HG02610 (cell line): ENCODE measurements at regions not wholly inside any gene's neighbourhood (a gene's known extent, or its start where the extent isn't known, plus 50 kb on each side); places are given as distances from the start of the nearest gene placed in this dataset.

Experiments used
- ATAC-seq: cut with Tn5 transposase; IDR thresholded peaks from one replicate; pipeline ENCODE4 v1.9.1; 2021; ENCODE audit warnings: mild to moderate bottlenecking, moderate library complexity; ENCODE audit not compliant: unreplicated experiment

- ATAC-seq: no peak
Measured at GRCh38 chr4:140316799-140317198, 56.6 kb upstream of the SCOC start.

- ATAC-seq: no peak
Measured at GRCh38 chr4:140315970-140316369, 57.5 kb upstream of the SCOC start.

GRCh38 chr4:140315438-140315837 lies 58.0 kb upstream of the SCOC start:
- ATAC-seq: no peak

DNA sequence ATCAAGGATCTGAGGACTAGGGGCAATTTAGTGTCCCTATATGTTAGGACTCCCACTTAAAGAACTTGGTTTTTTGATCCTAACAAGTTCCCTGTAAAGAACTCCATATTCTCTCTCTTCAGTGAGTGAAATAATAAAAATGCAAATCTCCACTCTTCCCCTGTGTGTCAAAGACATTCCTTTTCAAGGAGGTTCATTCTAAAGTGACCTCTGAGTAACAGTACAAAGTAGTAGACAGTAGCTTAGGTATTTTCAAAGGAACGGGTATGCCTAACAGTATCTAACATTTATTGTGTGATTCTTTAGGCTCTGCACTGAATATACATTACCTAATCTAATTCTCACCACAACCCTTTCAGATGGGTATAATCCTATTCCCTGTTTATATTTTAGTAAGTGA lies 58.4 kb upstream of the SCOC start:
- no peak for ATAC-seq

DNA sequence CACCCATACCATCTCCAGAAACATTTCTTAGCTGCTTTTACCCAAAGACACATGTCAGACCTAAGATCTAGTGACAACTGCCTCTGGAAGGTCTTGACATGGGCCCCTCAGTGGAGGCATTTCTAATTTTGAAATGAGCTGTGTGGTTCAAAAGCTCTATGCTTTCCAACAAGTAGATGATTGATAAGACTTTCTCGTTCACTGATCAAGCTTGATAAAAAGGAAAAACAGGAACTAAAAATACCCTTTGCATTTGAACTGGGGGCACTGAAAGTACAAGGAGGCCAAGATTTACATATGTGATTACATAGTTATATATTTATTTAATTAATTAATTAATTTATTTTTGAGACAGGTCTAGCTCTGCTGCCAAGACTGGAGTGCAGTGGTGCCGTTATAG lies 61.3 kb upstream of the SCOC start:
- no peak for ATAC-seq

DNA sequence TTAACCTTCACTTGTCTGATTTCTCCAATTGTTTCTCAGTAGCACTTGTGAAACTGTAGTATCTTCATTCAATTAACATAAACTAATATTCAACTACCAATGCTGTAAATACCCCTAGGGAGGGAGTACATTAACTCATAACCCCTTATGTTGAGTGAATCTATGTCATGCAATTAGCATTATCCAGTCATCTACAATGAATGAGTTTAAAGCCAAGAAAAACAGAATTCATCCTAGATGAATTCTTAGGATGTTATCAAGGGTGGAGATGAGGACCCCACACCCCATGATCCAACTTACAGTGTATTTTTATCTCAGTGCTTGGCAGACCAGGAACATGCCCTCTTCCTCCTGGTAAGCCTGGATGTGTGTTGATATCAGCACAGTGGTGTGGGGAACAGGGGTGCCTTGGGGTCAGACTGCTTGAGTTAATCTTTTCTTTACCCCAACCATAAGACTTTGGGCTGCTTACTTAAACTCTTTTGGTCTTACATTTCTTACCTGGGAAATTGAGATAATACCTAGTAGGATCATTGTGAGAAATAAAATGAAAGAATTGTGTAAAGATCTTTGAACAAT lies 62.1 kb upstream of the SCOC start:
- no peak for ATAC-seq

GRCh38 chr4:140309124-140309870 lies 64.1 kb upstream of the SCOC start:
- no peak for ATAC-seq

GRCh38 chr4:140308366-140309123 lies 64.9 kb upstream of the SCOC start:
- no peak for ATAC-seq

DNA sequence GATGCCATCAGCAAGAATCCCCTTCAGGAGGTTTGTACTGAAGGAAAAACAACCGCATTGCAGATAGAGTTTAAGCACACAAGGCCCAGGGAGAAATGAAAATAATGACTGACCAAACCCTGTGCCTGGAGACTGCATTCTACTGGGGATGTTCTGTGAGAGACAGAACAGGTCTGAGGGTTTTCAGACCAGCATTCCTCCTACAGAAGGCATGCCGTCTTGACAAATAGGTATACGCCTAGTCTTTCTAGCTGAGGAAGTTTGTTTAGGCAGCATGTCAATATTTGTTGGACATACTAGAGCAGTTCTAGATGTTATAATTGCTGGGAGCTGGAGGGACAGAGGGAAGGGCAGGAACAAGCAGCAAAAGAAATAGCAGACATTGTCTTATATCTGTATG lies 68.4 kb upstream of the SCOC start:
- no peak for ATAC-seq

GRCh38 chr4:140304346-140304745 lies 69.1 kb upstream of the SCOC start:
- ATAC-seq: no peak

DNA sequence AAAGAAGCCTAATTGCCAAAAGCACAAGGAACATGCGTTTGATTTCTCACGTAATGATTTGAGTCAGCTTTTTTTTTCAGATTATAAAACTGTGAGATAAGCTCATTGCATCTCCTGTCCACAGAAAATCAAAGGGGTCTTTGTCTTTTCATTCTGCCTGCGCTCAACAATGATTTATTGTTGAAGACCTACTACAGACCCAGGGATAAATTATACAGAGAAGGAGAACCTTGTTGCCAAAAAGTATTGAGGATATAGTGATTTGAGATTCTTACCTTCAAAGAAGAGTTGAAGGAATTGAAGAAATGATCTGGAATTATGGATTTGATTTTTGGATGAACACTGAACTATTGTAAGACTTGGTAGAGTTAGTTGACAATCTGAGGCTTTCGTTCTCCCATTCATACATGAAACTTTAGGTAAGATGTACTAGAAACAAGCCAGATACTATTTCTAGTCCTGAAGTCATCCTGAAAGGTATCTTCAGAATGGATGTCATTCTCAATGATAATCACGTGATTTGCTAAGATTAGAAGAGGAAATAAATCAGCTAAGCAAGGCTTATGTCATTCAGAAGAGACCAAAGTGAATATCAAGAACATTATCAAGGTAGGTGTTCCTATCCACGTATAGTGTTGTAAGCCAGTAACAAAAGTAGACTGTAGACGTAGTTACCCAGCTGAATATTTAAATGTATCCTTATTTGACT lies 71.1 kb upstream of the SCOC start:
- no peak for ATAC-seq

DNA sequence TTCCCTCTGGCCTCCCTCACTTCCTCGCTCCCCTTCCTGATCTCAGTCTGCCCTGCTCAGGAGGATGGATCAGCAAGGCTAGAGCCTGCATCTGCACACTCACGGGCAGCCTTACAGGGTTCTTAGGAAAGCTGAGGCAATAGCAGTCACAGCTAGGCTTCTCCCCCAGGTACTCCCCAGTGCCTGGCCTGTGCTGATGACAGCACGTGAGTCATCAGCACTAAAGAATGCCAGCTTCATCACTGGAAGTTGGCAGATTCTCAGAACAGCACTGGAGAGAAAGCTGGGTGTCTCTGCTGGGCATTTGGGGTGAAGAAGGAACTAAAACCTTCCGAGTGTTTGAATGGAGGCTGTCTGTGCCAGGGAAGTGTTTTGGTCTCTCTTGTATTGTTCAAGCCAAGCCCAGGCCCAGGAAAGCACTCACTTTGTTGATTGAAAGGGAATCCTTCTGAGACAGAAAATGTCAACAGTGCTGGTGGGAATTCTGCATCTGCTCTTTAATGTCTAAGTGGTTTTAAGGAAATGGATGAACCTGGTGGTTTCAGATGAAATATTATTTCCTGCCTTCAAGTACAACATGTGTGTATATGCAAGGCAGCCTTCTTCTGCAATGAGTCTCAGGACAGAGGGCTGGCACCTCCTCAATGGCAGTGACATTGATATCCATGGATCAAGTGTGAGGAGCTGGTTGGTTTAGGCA lies 73.0 kb upstream of the SCOC start:
- ATAC-seq: no peak

- ATAC-seq: no peak
Measured at GRCh38 chr4:140298001-140298400, 75.4 kb upstream of the SCOC start.

DNA sequence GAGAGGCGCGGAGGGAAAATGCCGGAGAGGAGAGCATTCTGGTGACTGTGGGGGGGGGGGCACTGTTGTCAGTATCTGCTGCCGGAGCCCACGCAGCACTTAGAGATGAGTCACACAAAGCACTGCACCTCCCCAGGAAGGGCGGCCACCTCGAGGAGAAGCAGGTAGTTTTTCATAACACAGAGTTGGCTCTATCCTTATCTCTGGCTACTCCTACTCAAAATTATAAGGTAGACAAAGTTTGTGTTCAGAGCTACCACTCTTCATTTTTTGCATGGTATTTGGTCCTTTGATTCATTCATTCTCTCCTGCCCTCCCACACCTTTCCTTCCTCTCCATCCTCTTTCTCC lies 76.2 kb upstream of the SCOC start:
- no peak for ATAC-seq

DNA sequence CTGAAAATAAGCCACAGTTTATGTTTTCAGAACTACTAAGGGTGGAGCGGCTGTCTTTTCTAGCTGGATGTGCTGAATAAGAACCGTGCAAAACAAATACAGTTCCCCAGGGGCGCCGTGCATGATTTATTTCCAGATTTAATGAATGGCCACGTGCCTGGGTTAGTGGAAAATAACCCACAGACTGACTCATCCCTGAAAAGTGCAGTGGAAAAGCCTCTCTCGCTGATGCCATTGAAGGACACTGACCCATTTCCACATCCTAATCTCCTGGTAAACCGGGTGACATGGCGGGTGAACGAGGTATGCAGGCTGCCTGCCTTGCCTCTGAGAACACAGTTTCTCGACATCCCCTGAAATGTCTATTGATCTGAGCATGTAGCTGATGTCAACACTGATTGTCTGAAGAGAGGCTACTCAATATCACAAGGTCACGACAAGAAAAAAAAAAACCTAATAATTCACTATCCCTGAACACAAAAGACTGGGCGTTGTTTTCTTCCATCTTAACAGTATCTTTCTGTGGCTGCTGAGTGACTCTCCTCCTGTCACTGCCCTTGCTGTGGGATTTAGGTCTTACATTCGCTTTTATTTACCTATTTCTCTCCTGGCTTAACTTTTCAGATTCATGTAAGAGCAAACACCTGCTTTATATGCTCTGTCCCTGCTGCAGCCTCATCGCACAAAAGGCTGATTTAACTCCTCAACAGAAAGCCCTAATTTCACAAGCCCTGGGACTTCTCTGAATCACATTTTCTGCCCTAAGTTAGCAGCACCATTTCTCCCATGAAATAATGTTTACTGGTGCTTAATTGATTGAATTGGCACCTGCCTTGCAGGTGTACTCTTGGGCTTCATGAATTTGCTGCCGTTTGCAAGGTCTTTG lies 76.9 kb upstream of the SCOC start:
- no peak for ATAC-seq

GRCh38 chr4:140293979-140294378 lies 79.5 kb upstream of the SCOC start:
- ATAC-seq: no peak

GRCh38 chr4:140291259-140291658 lies 82.2 kb upstream of the SCOC start:
- ATAC-seq: no peak

- ATAC-seq: no peak
Measured at GRCh38 chr4:140289486-140289885, 84.0 kb upstream of the SCOC start.

- ATAC-seq: no peak
Measured at GRCh38 chr4:140286456-140286855, 87.0 kb upstream of the SCOC start.

GRCh38 chr4:140284456-140284855 lies 89.0 kb upstream of the SCOC start:
- ATAC-seq: no peak
